ENCODE measurements at regions not wholly inside any gene's neighbourhood (a gene's known extent, or its start where the extent isn't known, plus 50 kb on each side); places are given as distances from the start of the nearest gene placed in this dataset.
"Not testable (repeated sequence)": the region's sequence is repeated elsewhere in the genome, so short reads cannot be mapped to it uniquely, and the experiment has no call there.

- peaks cover 26% of the 10 kb centered on the region for H3K9me3 Mint-ChIP-seq
- H3K36me3 Mint-ChIP-seq (ENCODE audit: low read depth) = no peaks in the 10 kb centered on the region
- no peak overlapping the region for H3K4me3 Mint-ChIP-seq
- no peak for DNase-seq
- peak overlapping the region; percentile 68 for H3K27ac Mint-ChIP-seq
- TF ChIP-seq CTCF (IDR thresholded peaks at IDR 0.05) = no peak
- H3K27me3 Mint-ChIP-seq (ENCODE audit: low read depth, poor library complexity) = peaks cover 3% of the 10 kb centered on the region
- no peaks in the 10 kb centered on the region for H3K4me1 Mint-ChIP-seq
Measured at GRCh38 chr5:130324953-130325671, 420.8 kb downstream of the CHSY3 start.

- Mint-ChIP-seq H3K27ac (no peak overlapping the region), H3K4me1 (no peaks in the 10 kb centered on the region), H3K4me3 (no peak overlapping the region), H3K27me3 (ENCODE audit: low read depth, poor library complexity) (peaks cover 3% of the 10 kb centered on the region), H3K9me3 (peaks cover 18% of the 10 kb centered on the region), H3K36me3 (ENCODE audit: low read depth) (no peaks in the 10 kb centered on the region)
- no peak for TF ChIP-seq CTCF (IDR thresholded peaks at IDR 0.05)
- DNase-seq = no peak
Measured at GRCh38 chr5:130323804-130324454, 419.7 kb downstream of the CHSY3 start.

- Mint-ChIP-seq H3K36me3 (ENCODE audit: low read depth) (no peaks in the 10 kb centered on the region), H3K27me3 (ENCODE audit: low read depth, poor library complexity) (peaks cover 3% of the 10 kb centered on the region), H3K9me3 (peaks cover 18% of the 10 kb centered on the region), H3K4me3 (no peak overlapping the region), H3K27ac (no peak overlapping the region), H3K4me1 (peaks cover 4% of the 10 kb centered on the region)
- DNase-seq = no peak
- TF ChIP-seq CTCF (IDR thresholded peaks at IDR 0.05) = no peak
Measured at GRCh38 chr5:130321931-130322330, 417.7 kb downstream of the CHSY3 start.

GRCh38 chr5:130316971-130317680, 412.9 kb downstream of the CHSY3 start:
- H3K27me3 Mint-ChIP-seq (ENCODE audit: low read depth, poor library complexity) = peaks cover 3% of the 10 kb centered on the region
- no peak overlapping the region for H3K4me3 Mint-ChIP-seq
- H3K9me3 Mint-ChIP-seq = peaks cover 25% of the 10 kb centered on the region
- peak overlapping the region; percentile 77 for H3K27ac Mint-ChIP-seq
- H3K4me1 Mint-ChIP-seq = peaks cover 11% of the 10 kb centered on the region
- no peak for TF ChIP-seq CTCF (IDR thresholded peaks at IDR 0.05)
- peak; percentile 4 for DNase-seq
- peaks cover 10% of the 10 kb centered on the region for H3K36me3 Mint-ChIP-seq (ENCODE audit: low read depth)

GRCh38 chr5:130295235-130295634, 391.0 kb downstream of the CHSY3 start:
- H3K27me3 Mint-ChIP-seq (ENCODE audit: low read depth, poor library complexity) = no peaks in the 10 kb centered on the region
- peaks cover 17% of the 10 kb centered on the region for H3K9me3 Mint-ChIP-seq
- peak overlapping the region; percentile 86 for H3K27ac Mint-ChIP-seq
- H3K36me3 Mint-ChIP-seq (ENCODE audit: low read depth) = no peaks in the 10 kb centered on the region
- DNase-seq = no peak
- H3K4me3 Mint-ChIP-seq = no peak overlapping the region
- no peak for TF ChIP-seq CTCF (IDR thresholded peaks at IDR 0.05)
- H3K4me1 Mint-ChIP-seq = peaks cover 41% of the 10 kb centered on the region

- DNase-seq; H3K4me3 Mint-ChIP-seq; H3K27me3 Mint-ChIP-seq (ENCODE audit: low read depth, poor library complexity); H3K36me3 Mint-ChIP-seq (ENCODE audit: low read depth): not testable (repeated sequence)
- Mint-ChIP-seq H3K27ac (peak overlapping the region; percentile 86), H3K4me1 (peaks cover 41% of the 10 kb centered on the region), H3K9me3 (peaks cover 17% of the 10 kb centered on the region)
Measured at GRCh38 chr5:130294798-130295197, 390.5 kb downstream of the CHSY3 start.
